Nephron progenitor cell (in vitro differentiated cells): ENCODE measurements at regions not wholly inside any gene's neighbourhood (a gene's known extent, or its start where the extent isn't known, plus 50 kb on each side); places are given as distances from the start of the nearest gene placed in this dataset.

Source experiments
- DNase-seq: peaks from one replicate; pipeline ENCODE4 v3.0.0; 2021
- H3K27ac Mint-ChIP-seq: 2 replicates; pipeline ENCODE4 v1.8.0; 2021; ENCODE audit warnings: mild to moderate bottlenecking, moderate library complexity, mixed read lengths
- H3K27me3 Mint-ChIP-seq: 2 replicates; pipeline ENCODE4 v1.8.0; 2021; ENCODE audit warnings: mild to moderate bottlenecking, low read depth, mixed read lengths; ENCODE audit not compliant: poor library complexity
- H3K36me3 Mint-ChIP-seq: 2 replicates; pipeline ENCODE4 v1.8.0; 2021; ENCODE audit warnings: low read depth, mixed read lengths
- H3K4me1 Mint-ChIP-seq: 2 replicates; pipeline ENCODE4 v1.8.0; 2021; ENCODE audit warnings: mixed read lengths
- H3K4me3 Mint-ChIP-seq: 2 replicates; pipeline ENCODE4 v1.8.0; 2021; ENCODE audit warnings: mild to moderate bottlenecking, moderate library complexity, mixed read lengths
- H3K9me3 Mint-ChIP-seq: 2 replicates; pipeline ENCODE4 v1.8.0; 2021; ENCODE audit warnings: mild to moderate bottlenecking, moderate library complexity, mixed read lengths
- TF ChIP-seq, protein P1 (sequence below): fragments of 200-600 bp; sonication (generic); IDR thresholded peaks from 2 replicates; pipeline ENCODE4 v1.5.0; 2021; ENCODE audit warnings: antibody characterized with exemption

GRCh38 chr10:78578929-78579328 lies 489.8 kb upstream of the ZMIZ1 start:
- Mint-ChIP-seq H3K27me3 (peaks cover 10% of the 10 kb centered on the region), H3K4me3 (no peak overlapping the region), H3K9me3 (no peaks in the 10 kb centered on the region), H3K4me1 (peaks cover 47% of the 10 kb centered on the region), H3K27ac (no peak overlapping the region), H3K36me3 (no peaks in the 10 kb centered on the region)
- TF ChIP-seq, protein P1, sequence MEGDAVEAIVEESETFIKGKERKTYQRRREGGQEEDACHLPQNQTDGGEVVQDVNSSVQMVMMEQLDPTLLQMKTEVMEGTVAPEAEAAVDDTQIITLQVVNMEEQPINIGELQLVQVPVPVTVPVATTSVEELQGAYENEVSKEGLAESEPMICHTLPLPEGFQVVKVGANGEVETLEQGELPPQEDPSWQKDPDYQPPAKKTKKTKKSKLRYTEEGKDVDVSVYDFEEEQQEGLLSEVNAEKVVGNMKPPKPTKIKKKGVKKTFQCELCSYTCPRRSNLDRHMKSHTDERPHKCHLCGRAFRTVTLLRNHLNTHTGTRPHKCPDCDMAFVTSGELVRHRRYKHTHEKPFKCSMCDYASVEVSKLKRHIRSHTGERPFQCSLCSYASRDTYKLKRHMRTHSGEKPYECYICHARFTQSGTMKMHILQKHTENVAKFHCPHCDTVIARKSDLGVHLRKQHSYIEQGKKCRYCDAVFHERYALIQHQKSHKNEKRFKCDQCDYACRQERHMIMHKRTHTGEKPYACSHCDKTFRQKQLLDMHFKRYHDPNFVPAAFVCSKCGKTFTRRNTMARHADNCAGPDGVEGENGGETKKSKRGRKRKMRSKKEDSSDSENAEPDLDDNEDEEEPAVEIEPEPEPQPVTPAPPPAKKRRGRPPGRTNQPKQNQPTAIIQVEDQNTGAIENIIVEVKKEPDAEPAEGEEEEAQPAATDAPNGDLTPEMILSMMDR = no peak
- no peak for DNase-seq

- TF ChIP-seq, protein P1 = no peak
- H3K9me3 Mint-ChIP-seq = no peaks in the 10 kb centered on the region
- DNase-seq = no peak
- H3K4me3 Mint-ChIP-seq = no peak overlapping the region
- H3K27me3 Mint-ChIP-seq = peaks cover 10% of the 10 kb centered on the region
- no peak overlapping the region for H3K27ac Mint-ChIP-seq
- H3K36me3 Mint-ChIP-seq = no peaks in the 10 kb centered on the region
- peaks cover 47% of the 10 kb centered on the region for H3K4me1 Mint-ChIP-seq
These were observed 489.2 kb upstream of the ZMIZ1 start for GRCh38 chr10:78579576-78579975.

DNA sequence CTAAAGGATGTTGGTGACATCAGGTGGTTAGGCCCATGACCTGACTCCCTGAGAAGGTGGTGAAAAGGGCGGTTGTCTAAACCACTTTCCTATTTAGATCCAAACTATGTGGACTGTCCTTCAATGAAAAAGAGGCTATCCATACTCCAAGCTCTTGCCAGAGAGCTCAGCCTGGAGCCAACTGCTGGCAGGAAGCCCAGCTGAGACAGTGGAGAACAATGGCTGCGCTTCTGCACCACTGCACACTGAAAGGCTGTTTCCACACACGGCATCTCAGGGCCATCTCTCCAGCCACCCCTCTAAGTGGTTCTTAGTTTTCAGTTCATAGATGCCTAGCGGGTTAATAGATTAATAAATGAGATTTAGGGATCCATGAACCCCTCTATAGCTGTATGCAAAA lies 488.8 kb upstream of the ZMIZ1 start:
- DNase-seq = no peak
- peaks cover 47% of the 10 kb centered on the region for H3K4me1 Mint-ChIP-seq
- no peaks in the 10 kb centered on the region for H3K36me3 Mint-ChIP-seq
- no peak overlapping the region for H3K27ac Mint-ChIP-seq
- no peaks in the 10 kb centered on the region for H3K9me3 Mint-ChIP-seq
- TF ChIP-seq, protein P1 = no peak
- H3K27me3 Mint-ChIP-seq = peaks cover 10% of the 10 kb centered on the region
- H3K4me3 Mint-ChIP-seq = no peak overlapping the region

- Mint-ChIP-seq H3K9me3 (no peaks in the 10 kb centered on the region), H3K27me3 (peaks cover 7% of the 10 kb centered on the region), H3K27ac (no peak overlapping the region), H3K36me3 (no peaks in the 10 kb centered on the region), H3K4me1 (peaks cover 44% of the 10 kb centered on the region), H3K4me3 (no peak overlapping the region)
- no peak for DNase-seq
- TF ChIP-seq, protein P1 = no peak
These were observed 487.6 kb upstream of the ZMIZ1 start for GRCh38 chr10:78581133-78581694.

- TF ChIP-seq, protein P1 = no peak
- H3K27me3 Mint-ChIP-seq = peaks cover 7% of the 10 kb centered on the region
- H3K9me3 Mint-ChIP-seq = no peaks in the 10 kb centered on the region
- no peak for DNase-seq
- peaks cover 40% of the 10 kb centered on the region for H3K4me1 Mint-ChIP-seq
- H3K4me3 Mint-ChIP-seq = no peak overlapping the region
- H3K27ac Mint-ChIP-seq = no peak overlapping the region
- no peaks in the 10 kb centered on the region for H3K36me3 Mint-ChIP-seq
These were observed 486.2 kb upstream of the ZMIZ1 start for GRCh38 chr10:78582540-78582939.

DNA sequence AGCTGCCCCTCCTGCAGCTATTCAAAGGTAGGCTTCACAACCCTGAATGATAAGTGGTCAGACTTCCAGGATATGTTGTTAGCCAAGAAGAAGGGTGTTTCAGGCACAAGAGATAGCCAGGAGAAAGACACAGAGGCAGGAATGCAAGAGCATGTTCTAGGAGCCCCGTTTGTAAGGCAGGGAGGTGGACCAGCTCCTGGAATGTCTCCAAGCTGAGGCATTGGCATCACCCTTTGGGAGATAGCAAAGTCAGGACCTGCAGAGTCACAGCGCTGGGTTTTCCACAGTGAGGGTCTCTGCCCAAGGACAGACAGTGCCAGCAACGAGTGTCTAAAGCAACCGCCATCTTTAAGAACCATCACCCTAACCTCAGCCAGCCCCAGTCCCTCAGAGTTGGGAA lies 484.5 kb upstream of the ZMIZ1 start:
- peaks cover 40% of the 10 kb centered on the region for H3K4me1 Mint-ChIP-seq

More for the DNA sequence above, 484.5 kb upstream of the ZMIZ1 start:
- Mint-ChIP-seq H3K36me3 (no peaks in the 10 kb centered on the region), H3K9me3 (no peaks in the 10 kb centered on the region), H3K4me3 (no peak overlapping the region), H3K27ac (no peak overlapping the region), H3K27me3 (peaks cover 4% of the 10 kb centered on the region)
- no peak for DNase-seq
- TF ChIP-seq, protein P1 = no peak
